HG02884 (cell line): ENCODE measurements at regions not wholly inside any gene's neighbourhood (a gene's known extent, or its start where the extent isn't known, plus 50 kb on each side); places are given as distances from the start of the nearest gene placed in this dataset.

Experiments
- ATAC-seq: cut with Tn5 transposase; IDR thresholded peaks from one replicate; pipeline ENCODE4 v1.9.1; 2021; ENCODE audit warnings: mild to moderate bottlenecking, moderate library complexity; ENCODE audit not compliant: unreplicated experiment

DNA sequence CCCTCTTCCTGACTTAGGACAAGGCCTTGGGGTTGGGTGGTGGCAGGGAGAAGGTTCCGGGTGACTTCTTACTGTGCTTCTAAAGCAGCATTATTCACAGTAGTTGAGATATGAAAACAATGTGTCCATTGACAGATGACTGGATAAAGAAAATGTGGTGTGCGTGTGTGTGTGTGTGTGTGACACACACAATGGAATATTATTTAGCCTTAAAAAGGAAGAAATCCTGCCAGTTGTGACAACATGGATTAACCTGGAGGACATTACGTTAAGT is 128.1 kb upstream of the RASGRP1 start:
- no peak for ATAC-seq

DNA sequence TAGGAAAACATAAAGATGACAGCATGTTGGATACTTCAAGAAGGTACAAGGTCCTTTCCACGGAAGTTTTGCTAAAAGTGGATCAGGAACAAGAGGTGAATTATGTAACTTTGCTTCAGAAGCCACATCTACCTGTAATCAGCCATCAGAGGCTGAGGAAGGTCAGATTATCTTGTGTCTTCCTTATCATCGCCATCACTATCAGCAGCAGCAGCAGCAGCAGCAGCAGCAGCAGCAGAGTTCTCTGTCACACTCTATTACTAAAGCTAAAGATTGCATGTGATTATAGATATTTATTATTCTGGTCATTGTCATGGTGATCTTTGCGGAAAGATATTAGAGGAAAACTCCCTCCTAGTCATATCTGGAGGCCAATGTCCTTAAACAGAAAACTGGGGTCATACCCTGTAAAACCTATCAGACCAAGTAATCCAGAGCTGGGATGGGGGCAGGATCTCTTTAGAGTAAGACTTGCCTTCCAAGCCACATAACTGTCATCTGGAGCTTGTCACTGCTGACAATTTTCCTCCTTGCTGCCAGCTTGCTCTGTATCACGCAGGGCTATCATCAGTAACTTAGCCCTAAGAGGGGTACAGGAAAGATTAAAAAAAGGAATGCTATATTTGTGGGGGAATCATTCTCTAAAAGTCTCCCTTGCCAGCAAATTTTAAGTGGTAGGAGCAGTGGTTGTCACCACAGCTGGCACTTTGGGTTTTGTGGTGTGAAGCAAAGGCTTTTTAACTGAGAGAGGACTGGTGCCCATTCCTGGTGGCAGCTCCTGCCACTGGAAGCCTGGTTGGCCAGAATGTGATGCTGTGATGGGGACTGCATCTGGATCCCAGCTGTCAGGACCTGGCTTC is 130.9 kb upstream of the RASGRP1 start:
- ATAC-seq = no peak

DNA sequence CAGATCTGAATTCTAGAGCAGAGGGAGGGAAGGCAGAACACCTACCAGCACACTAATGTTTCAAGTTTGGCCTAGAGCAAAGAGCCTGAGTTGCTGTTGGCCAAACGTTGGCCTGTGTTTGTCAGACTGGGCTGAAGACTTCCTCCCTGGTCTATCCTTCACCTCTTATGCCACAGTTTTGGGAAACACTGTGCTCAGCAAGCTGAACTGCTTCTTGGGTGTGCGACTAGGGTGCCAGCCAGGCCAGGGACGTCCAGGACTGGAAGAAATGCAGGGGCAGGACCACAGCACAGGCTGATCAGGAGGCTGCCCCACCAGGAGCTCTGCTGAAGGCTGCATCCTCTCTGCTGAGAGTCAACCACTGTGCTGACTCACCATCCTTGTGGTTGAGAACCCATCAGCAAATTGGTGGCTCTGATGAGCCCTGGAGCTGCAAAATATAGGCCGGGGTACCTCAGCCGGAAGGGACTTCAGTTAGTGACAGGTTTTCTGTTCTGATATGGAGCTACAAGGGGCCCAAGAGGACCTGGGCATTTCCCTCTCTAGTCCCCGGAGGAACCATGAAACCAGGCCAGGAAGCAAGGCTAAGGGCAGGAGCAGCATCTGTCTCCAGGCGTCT is 131.6 kb upstream of the RASGRP1 start:
- ATAC-seq = peak; percentile 54

DNA sequence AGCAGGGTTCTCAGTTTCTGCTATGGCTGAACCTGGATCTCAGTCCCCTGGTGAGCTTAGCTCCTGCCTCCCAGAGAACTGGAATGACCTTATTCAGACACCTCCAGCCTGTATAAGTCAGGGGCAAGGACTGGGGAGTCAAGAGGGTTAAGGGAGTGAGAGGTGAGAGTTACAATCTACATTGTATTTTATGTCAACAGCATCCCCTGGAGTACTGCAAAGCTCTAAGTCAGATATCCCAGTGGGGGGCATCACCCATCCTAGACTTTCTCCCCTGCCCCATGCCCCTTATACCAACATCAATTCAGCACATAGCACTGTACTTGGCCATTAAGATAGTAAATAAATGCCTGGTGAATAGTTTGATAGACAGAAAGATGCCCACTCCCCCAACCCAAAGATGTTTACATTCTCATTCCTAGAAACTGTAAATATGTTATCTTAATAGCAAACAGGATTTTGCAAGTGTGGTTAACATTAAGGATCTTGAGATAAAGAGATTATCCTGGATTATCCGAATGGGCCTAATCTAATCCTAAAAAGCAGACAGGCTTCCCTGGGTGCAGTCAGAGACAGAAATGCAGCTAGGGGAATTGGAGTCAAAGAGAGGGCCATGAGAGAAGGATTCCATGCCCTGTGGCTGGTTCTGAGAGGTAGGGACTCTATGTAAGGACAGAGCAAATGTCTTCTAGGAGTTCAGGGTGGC is 132.3 kb upstream of the RASGRP1 start:
- no peak for ATAC-seq

DNA sequence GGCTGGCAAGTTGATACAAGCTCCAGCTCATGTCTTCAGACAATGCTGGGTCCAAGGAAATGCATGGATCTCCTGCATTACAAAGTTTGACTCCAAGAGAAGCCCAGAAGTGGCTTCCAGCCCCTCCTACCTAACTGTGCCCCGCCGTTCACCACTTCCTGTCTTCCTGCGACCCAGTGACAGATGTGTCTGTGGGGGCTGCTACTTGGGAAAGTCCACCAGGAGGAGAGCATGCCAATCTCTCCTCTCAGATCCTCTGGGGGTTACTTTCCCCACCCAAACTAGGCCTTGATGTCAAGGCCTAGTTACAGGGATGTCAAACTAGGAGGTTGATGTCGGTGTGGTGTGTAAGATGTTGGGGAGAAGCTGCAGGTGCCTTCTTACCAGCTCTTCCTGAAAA is 133.6 kb upstream of the RASGRP1 start:
- ATAC-seq = no peak

DNA sequence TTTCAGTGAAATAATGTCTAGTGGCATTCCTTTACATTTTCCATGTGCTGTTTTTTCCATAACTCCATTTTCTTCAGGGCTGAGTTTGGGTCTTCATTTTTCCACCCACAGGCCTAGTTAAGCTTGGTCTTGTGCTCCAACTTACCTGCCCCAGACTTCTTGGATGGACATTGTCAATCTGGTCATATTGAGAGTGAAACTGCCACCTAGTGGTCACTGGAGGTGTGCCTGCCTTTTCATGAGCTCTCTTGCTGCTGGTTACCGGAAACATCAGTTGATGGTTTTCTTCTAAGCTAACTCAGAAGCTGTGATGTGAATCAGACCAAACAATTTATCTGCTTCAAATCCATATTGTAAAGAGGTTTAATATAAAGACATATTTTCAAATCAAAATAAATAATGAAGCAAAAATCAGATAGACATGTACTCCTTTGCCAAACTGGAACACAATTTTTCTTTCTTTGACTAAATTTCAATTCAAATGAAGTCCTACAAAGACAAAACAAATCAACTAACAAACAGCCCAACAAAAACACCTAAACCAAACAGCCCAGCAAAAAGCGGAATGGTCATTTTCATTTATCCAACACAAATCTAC is 135.1 kb upstream of the RASGRP1 start:
- peak; percentile 55 for ATAC-seq

DNA sequence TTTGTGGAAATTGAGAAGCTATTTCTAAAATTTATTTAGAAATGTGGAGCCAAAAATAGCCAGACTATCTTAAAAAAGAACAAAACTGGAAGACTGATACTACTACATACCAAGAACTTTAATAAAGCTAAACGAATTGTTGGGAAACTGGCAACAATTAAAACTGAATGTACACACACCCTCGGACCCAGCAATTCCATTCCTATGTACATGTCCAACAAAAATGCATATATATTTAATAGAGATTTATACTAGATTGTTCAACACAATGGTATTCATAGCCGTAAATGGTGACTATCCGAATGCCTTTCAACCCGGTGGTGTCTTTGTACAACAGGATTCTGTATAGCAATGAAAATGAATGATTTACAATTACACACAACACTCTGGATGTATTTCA is 136.5 kb upstream of the RASGRP1 start:
- no peak for ATAC-seq

DNA sequence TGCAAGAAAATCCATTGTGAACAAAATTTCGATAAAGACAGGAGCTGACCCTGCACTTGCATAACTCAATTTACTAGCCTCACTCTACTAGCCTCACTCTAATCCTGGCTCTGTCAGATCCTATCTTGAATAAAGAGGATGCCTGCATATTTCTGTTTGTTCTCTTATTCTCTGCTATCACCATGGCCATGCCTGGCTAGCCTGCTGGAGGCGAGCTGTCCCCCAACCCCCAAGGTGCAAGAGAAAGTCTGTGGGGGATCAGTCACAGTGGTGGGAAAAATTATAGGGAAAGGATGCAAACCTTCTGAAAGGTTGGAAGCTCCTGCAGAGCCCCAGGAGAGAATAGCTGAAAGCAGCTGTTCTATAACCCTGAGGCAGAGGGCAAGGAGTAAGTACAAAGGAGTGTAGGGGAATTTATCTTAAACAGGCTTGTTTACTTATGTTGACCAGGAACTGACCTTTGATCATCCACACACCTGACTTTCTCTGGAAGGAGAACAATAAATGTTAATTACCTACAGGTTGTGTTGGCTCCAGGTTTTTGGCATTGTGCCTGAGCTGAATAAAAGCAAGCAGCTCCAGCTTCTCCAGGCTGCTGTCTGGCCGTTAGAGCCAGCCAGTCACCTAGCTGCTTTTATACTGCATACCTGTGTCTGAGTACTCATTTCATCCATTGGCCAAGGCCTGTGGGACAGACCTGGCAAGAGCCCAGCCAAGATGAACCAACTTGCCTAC is 137.7 kb upstream of the RASGRP1 start:
- ATAC-seq = no peak

DNA sequence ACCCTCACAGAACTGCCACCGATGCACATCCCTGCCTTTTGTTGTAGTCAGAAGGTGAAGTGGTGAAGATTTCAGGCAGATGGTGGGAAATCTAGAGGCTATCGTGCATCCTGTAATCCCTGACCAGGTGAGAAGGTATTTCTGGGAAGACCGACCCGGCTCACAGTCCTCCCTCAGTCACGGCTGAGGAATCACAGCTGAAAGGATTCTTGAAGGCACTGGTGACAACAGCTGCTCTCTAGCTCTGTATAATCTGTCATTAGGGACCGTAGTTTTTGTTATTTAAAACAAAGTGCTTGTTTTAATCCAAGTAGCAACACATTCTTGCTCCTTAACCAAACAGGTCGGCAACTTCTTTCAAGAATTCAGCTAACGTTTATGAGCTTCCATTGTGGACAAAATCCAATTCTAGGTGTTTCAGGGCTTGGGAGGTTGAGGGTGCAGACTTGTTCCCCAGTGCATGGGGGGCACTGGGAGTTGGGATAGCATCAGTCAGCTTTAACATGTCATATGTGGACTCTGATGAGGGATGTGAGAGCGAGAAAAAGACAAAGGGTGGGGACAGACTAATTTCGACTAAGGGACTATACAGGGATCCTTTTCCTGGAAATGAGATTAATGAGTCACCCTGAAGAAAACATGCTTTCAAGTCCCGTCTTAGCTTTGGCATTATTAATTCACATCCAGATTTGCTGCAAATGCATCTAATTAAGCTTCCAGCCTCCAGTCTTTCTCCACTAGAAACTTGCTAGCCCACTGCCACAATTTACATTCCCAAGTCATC is 141.0 kb upstream of the RASGRP1 start:
- no peak for ATAC-seq

DNA sequence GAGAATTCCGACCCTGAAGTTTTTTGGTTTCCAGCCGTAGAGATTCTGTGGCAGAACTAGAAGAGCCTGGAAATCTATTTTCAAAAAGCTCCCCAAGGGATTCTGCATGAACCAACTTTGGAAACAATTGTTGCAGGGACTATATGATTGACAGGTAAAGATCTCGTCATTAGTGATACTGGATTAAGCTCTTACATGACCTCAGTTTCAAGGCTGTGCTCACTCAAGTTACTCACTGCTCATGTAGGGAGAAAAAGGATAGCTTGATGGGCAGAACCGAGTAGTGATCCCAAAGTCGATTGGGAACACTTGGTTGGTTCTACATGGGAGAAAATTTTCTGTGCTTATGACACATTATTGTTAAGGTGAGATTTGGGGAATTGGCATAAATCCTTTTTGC is 142.3 kb upstream of the RASGRP1 start:
- ATAC-seq = no peak

DNA sequence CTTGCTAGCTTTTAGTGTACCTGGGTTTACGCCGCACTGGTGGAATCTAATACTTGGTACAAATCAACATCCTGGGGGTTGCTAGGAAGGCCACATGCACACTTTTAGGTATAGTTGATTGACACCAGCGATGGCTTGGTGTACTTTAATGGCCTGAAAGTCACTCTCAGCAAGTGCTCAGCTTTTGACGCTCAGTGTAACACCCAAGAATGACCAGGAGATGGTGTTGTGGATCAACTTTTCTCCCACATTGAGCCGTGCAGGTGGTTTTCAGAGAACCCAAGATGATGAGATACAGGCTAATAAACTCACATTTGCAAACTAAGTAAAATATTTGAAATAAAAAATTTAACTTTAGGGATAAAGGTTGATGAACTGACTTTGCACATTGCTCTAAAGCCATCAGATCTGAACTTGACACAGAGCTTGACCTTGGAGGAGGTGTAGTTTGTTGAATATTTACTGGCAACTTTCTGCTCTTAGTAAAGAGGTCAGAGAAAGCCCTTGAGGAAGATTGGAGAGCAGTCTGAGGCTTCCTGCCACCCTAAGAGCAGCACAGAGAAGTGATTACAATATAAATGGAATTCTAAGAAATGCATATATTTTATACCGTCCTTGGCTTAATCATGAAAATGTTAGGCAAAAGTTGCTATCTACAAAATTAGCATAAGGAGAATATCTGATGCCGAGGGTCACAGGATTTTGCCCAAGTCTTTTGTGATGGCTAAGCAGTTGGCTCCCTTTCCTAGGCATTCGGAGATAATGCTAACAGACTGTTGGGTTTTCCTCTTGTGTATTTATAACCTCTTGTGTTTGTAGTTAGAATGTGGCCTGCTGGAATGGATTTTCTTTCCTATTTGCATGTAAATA is 143.4 kb upstream of the RASGRP1 start:
- peak; percentile 86 for ATAC-seq

DNA sequence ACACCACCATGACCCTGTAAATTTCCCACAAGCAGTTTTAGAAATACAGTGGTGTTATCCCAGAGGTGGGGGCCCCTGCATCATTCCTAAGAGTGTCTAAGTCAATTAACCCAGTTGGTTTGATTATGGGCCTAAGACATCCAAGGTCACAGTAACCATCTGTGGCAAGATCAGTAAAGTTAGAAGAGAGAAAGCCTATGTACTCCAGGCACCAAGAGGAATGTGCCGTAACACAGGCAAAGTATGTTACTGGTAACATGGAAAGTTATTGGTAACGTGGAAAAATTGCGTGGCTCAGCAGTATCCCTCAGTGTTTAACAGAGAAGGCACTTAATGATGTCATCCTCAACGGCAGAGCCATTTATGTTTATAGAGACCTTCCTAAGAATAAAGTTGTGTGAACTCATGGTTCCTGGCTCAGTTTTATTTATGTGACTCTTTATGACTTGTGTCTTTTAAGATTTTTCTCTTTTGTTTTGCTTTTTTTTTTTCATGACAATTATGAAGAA is 144.1 kb upstream of the RASGRP1 start:
- no peak for ATAC-seq

DNA sequence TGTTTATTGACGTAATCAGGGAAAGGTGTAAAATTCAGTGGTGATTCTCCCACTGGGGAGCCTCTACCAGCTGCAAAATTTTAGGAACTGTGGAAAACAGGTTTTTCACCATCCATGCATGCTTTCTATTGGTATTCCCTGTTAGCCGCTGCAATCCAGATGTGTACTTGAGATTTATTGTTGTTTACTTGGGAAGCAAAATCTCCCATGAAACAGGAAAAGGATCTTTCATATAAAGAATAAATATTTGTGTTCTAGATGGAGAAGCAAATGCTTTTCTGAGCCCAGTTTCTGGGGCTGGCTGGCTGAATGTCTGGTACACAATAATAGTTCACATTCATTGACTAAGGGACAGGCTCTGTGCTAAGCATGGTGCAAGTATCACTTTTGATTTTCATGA is 144.6 kb upstream of the RASGRP1 start:
- ATAC-seq = no peak

DNA sequence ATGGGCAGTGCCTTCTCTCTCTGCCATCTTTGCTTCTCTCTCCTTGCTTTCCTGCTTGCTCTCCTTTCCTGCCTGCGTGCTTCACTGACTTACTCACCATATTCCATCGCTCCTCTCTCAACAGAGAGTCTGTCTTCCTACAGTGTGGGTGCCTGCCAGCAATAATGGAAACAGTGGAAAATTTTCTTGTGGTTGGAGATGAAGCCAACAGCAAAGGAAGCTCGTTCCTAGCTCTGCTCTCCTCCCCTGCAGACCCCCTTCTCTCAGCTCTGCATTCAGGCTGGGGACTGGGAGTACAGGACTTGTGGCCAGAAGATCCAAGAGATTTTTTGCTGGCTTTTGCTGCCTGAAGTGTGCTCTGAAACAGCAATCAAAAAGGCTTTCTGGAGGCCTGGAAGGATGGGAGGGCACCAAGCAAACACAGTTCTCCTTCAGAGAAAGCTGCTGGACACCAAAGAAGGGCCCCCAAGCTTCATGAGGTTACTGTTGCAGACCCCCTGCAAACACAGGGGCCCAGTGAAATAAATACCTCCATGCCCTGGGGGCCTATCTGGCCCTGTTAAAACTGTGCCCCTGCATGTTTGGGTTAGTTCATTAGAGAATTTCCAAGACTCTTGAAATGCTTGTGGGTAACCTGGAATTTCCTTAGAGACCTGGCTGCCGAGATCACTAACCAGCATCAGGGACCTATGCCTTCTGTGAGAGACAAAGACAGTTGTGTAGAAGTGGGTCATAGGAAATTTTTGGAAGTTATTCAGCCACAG is 149.9 kb upstream of the RASGRP1 start:
- no peak for ATAC-seq

DNA sequence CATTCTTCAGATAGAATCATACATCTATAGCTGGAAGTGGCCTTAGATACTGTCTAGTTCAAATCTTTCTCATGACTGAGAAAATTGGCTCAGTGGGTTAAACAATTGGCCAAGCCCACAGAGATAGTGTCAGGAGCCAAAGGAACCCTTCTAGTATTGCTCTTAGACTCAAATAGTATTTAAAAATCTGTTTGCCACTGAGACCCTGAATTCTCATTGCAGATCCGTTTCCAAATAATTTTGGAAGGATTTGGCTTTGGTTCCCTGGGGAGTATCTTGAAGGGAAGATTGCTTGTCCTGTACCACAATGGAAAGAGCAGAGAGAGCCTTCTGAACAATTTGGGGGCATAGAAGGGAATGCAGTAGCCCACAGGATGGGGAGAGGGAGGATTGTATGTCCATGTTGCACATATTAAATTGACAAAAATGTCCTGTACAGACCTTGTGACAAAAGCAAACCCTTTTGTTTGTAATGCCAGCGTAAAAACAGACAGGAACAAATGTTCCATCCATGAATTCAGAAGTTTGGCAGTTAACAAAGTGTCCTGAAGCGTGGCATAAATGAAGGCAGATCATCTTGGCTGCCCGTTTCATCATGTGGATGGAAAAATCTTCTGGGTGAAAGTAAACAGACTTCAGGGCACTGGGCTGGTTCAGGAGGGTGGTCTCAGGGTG is 156.4 kb upstream of the RASGRP1 start:
- no peak for ATAC-seq

DNA sequence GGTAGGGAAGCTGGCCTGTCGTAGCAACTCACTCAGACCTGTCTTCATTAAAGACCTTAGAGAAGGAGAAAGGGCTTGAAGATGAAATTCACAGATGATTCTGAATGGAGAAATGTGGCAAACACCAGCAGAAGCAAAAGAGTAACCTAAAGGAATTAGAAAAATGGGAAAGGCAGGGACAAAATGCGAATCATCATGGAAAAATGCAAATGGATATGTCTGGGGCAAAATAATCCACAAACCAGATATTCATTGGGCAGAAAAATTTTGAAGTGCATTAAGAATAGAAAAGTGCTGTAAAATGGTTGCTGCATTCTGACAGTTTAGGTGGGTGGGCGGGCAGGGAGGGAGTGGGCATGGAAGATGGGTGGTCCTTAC is 156.9 kb upstream of the RASGRP1 start:
- ATAC-seq = no peak

DNA sequence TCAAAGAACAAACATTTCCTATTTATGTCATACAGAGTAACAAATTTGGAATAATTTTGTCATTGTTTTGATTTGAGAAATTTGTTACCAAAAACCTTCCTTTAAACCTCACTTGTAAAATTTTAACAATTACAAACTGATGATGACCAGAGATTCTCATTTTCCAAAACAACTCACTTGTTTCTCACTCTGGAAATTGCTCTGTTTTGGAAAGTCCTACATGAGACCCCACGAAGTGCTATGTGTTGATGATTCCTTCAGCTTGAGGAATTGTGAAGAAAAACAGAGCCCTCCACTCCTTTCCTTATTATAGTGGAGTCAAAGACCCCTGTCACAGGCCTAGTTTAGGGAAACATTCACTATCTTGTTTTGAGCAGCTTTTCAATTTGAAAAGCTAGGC is 157.6 kb upstream of the RASGRP1 start:
- ATAC-seq = no peak

DNA sequence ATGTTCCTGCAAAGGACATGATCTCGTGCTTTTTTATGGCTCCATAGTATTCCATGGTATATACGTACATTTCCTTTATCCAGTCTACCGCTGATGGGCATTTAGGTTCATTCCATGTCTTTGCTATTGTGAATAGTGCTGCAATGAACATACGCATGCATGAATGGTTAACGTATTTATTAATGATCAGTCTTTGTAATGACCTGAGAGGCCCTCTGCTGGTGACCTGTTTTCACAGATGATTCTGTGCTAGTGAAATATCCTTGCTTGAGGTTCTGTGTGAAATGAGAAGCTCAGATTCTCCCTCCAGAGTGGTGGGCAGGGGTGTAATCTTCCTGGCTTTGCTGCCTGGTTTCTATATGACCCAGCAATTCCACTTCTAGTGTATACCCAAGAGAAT is 160.2 kb upstream of the RASGRP1 start:
- no peak for ATAC-seq
